HEK293 (cell line): ENCODE measurements at regions not wholly inside any gene's neighbourhood (a gene's known extent, or its start where the extent isn't known, plus 50 kb on each side); places are given as distances from the start of the nearest gene placed in this dataset.

Experiments
- CTCF ChIA-PET: fragments of 350-600 bp; formaldehyde crosslinking; extraction: SDS; loops from one replicate; lab custom pipeline; 2021; ENCODE audit warnings: antibody characterized with exemption; lab: Yijun Ruan, JAX
- POLR2A ChIA-PET: fragments of 300-600 bp; formaldehyde crosslinking; extraction: SDS; loops from one replicate; lab custom pipeline; 2020; ENCODE audit warnings: antibody characterized with exemption, inconsistent platforms; lab: Yijun Ruan, JAX
- H3K27ac ChIP-seq: fragments of 200-500 bp; sonication (Bioruptor generic); 2 replicates; pipeline ENCODE4 v1.5.1; 2014; ENCODE audit warnings: low read depth, low read length, control low read depth, inconsistent platforms; ENCODE audit errors: extremely low read depth
- H3K36me3 ChIP-seq, 2 experiments: fragments of 200-500 bp in 1 of 2; sonication (Bioruptor generic) in 1 of 2; 1 replicate in 1 of 2; 2 replicates in 1 of 2; pipeline ENCODE4 v1.5.1; 2014 to 2017; ENCODE audit warnings: inconsistent platforms in 2 of 2, low read length in 2 of 2; ENCODE audit not compliant: control insufficient read depth in 2 of 2, insufficient read depth in 1 of 2
- H3K4me1 ChIP-seq: fragments of 200-500 bp; sonication (Bioruptor generic); 2 replicates; pipeline ENCODE4 v1.5.1; 2014; ENCODE audit warnings: mild to moderate bottlenecking, low read length, inconsistent platforms; ENCODE audit not compliant: control insufficient read depth, insufficient read depth
- H3K4me3 ChIP-seq: 2 replicates; pipeline ENCODE4 v1.5.1; 2011; ENCODE audit warnings: low read depth, mild to moderate bottlenecking, control low read depth, low read length, moderate library complexity
- H3K9me3 ChIP-seq: fragments of 200-500 bp; sonication (Bioruptor generic); 2 replicates; pipeline ENCODE4 v1.5.1; 2014; ENCODE audit warnings: low read depth, low read length, inconsistent platforms; ENCODE audit not compliant: control insufficient read depth, insufficient read depth
- HOXD13 ChIP-seq: sonication (generic); formaldehyde crosslinking; IDR thresholded peaks from 2 replicates; pipeline ENCODE4 v1.8.0; 2022; ENCODE audit warnings: missing genetic modification reagents, borderline replicate concordance
- OVOL3 ChIP-seq: fragments of 450-650 bp; formaldehyde crosslinking; IDR thresholded peaks from 2 replicates; pipeline ENCODE4 v1.5.1; 2016; ENCODE audit warnings: missing biosample characterization, missing genetic modification characterization
- SALL2 ChIP-seq: fragments of 450-650 bp; formaldehyde crosslinking; IDR thresholded peaks from 2 replicates; pipeline ENCODE4 v1.5.0; 2017; ENCODE audit warnings: missing biosample characterization, mild to moderate bottlenecking, missing genetic modification characterization, borderline replicate concordance
- ZBTB20 ChIP-seq: fragments of 450-650 bp; formaldehyde crosslinking; IDR thresholded peaks from 2 replicates; pipeline ENCODE4 v1.5.1; 2016; ENCODE audit warnings: missing biosample characterization, missing genetic modification characterization
- ZBTB48 ChIP-seq: fragments of 450-650 bp; formaldehyde crosslinking; IDR thresholded peaks from 2 replicates; pipeline ENCODE4 v1.5.1; 2016; ENCODE audit warnings: missing biosample characterization, missing genetic modification characterization
- ZNF169 ChIP-seq: fragments of 450-650 bp; formaldehyde crosslinking; IDR thresholded peaks from 2 replicates; pipeline ENCODE4 v1.5.1; 2016; ENCODE audit warnings: missing biosample characterization, missing genetic modification characterization
- ZNF19 ChIP-seq: fragments of 450-650 bp; formaldehyde crosslinking; IDR thresholded peaks from 2 replicates; pipeline ENCODE4; 2016; ENCODE audit warnings: missing biosample characterization, missing genetic modification characterization, low read depth
- ZNF2 ChIP-seq: fragments of 450-650 bp; formaldehyde crosslinking; IDR thresholded peaks from 2 replicates; pipeline ENCODE4 v1.5.1; 2016; ENCODE audit warnings: missing biosample characterization, missing genetic modification characterization
- ZNF214 ChIP-seq: fragments of 450-650 bp; formaldehyde crosslinking; IDR thresholded peaks from 2 replicates; pipeline ENCODE4 v1.5.1; 2017; ENCODE audit warnings: missing biosample characterization, mild to moderate bottlenecking, missing genetic modification characterization, borderline replicate concordance
- ZNF23 ChIP-seq: fragments of 450-650 bp; formaldehyde crosslinking; IDR thresholded peaks from 2 replicates; pipeline ENCODE4 v1.5.1; 2016; ENCODE audit warnings: missing biosample characterization, missing genetic modification characterization, borderline replicate concordance
- ZNF248 ChIP-seq: fragments of 450-650 bp; formaldehyde crosslinking; IDR thresholded peaks from 2 replicates; pipeline ENCODE4 v1.5.1; 2017; ENCODE audit warnings: missing biosample characterization, missing genetic modification characterization
- ZNF274 ChIP-seq, 2 experiments: fragments of 200-500 bp in 1 of 2; fragments of 450-650 bp in 1 of 2; sonication (Bioruptor generic) in 1 of 2; formaldehyde crosslinking in 1 of 2; IDR thresholded peaks; 2 replicates each; pipeline versions ENCODE4 v1.5.1 to v1.6.1; 2014 to 2016; ENCODE audit warnings: borderline replicate concordance in 1 of 2, inconsistent platforms in 1 of 2, low read length in 1 of 2, missing biosample characterization in 1 of 2, missing genetic modification characterization in 1 of 2
- ZNF302 ChIP-seq: fragments of 450-650 bp; formaldehyde crosslinking; IDR thresholded peaks from 2 replicates; pipeline ENCODE4 v1.5.1; 2016; ENCODE audit warnings: missing biosample characterization, missing genetic modification characterization, low read depth
- ZNF354C ChIP-seq: fragments of 450-650 bp; formaldehyde crosslinking; IDR thresholded peaks from 2 replicates; pipeline ENCODE4 v1.5.1; 2016; ENCODE audit warnings: missing biosample characterization, missing genetic modification characterization, low read depth, borderline replicate concordance
- ZNF391 ChIP-seq: fragments of 450-650 bp; formaldehyde crosslinking; IDR thresholded peaks from 2 replicates; pipeline ENCODE4 v1.5.1; 2016; ENCODE audit warnings: low read depth, missing biosample characterization, missing genetic modification characterization, borderline replicate concordance
- ZNF48 ChIP-seq: fragments of 450-650 bp; formaldehyde crosslinking; IDR thresholded peaks from 2 replicates; pipeline ENCODE4 v1.5.1; 2016; ENCODE audit warnings: missing biosample characterization, missing genetic modification characterization
- ZNF514 ChIP-seq: fragments of 450-650 bp; formaldehyde crosslinking; IDR thresholded peaks from 2 replicates; pipeline ENCODE4 v1.5.1; 2016; ENCODE audit warnings: missing biosample characterization, missing genetic modification characterization
- ZNF544 ChIP-seq: fragments of 450-650 bp; formaldehyde crosslinking; IDR thresholded peaks from 2 replicates; pipeline ENCODE4 v1.5.0; 2017; ENCODE audit warnings: missing biosample characterization, missing genetic modification characterization
- ZNF549 ChIP-seq: fragments of 450-650 bp; IDR thresholded peaks from 2 replicates; pipeline ENCODE4 v1.5.1; 2018; ENCODE audit warnings: missing biosample characterization, missing genetic modification characterization, mild to moderate bottlenecking, inconsistent platforms, moderate library complexity
- ZNF558 ChIP-seq: fragments of 450-650 bp; formaldehyde crosslinking; IDR thresholded peaks from 2 replicates; pipeline ENCODE4 v1.5.1; 2016; ENCODE audit warnings: missing biosample characterization, missing genetic modification characterization
- ZNF610 ChIP-seq: fragments of 450-650 bp; formaldehyde crosslinking; IDR thresholded peaks from 2 replicates; pipeline ENCODE4 v1.5.1; 2016; ENCODE audit warnings: missing biosample characterization, missing genetic modification characterization, borderline replicate concordance
- ZNF626 ChIP-seq: fragments of 450-650 bp; sonication (Bioruptor Pico); formaldehyde crosslinking; IDR thresholded peaks from 2 replicates; pipeline ENCODE4 v1.5.1; 2018; ENCODE audit warnings: missing biosample characterization, missing genetic modification characterization, inconsistent platforms
- ZNF658 ChIP-seq: fragments of 450-650 bp; formaldehyde crosslinking; IDR thresholded peaks from 2 replicates; pipeline ENCODE4; 2016; ENCODE audit warnings: missing biosample characterization, missing genetic modification characterization
- ZNF660 ChIP-seq: fragments of 450-650 bp; IDR thresholded peaks from 2 replicates; pipeline ENCODE4 v1.5.1; 2018; ENCODE audit warnings: missing biosample characterization, mild to moderate bottlenecking, missing genetic modification characterization
- ZNF670 ChIP-seq: fragments of 450-650 bp; formaldehyde crosslinking; IDR thresholded peaks from 2 replicates; pipeline ENCODE4 v1.5.1; 2016; ENCODE audit warnings: missing biosample characterization, missing genetic modification characterization, low read depth
- TF ChIP-seq, protein P1 (sequence below): fragments of 450-650 bp; formaldehyde crosslinking; optimal IDR thresholded peaks from 2 replicates; pipeline ENCODE3; 2016; ENCODE audit warnings: missing biosample characterization, mild to moderate bottlenecking, missing genetic modification characterization

DNA sequence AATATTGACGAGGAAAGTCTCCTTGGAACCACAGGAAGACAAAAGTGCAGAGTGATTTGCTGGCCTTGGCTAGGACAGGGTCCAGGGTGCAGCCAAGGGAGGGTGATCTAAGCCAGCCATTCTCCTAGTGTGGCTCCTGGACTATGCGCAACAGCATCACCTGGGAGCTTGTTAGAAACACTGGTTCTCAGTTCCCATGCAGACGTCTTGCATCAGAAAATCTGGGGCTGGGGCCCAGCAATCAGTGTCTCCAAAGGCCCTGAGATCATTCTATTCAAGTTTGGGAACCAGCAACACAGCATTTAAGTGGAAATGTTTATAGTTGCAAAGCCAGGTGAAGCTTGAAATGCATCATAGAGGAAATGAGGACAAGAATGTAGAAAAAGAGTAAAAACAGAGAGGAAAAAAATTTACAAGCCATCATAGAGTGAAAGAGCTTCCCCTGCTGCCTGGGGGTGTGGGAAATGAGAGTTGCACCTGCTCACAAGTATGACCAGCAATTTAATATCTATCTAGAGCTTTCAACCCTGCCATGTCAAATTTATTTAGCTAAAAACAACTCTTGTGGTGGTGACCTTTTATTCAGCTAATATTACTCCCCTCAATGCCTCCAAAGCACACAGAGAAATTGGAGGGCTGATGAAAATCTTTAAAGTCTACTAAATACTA is 54.4 kb upstream of the SEC11C start (continued):
- TF ChIP-seq ZNF19 (tag by site-specific recombination), result no peak
- TF ChIP-seq ZNF23 (tag by site-specific recombination), result no peak
- no peak for TF ChIP-seq ZNF514 (tag by site-specific recombination)
- no peak for TF ChIP-seq ZNF48 (tag by site-specific recombination)
- no peak for TF ChIP-seq ZNF274 (IDR thresholded peaks at IDR 0.05; ENCODE audit: low read length)
- TF ChIP-seq ZNF274 (tag by site-specific recombination; IDR thresholded peaks at IDR 0.05; ENCODE audit: borderline replicate concordance), result no peak
- no peak for TF ChIP-seq ZNF248 (tag by site-specific recombination)
- no peak for TF ChIP-seq ZBTB48 (tag by site-specific recombination)
- TF ChIP-seq ZNF544, result no peak

DNA sequence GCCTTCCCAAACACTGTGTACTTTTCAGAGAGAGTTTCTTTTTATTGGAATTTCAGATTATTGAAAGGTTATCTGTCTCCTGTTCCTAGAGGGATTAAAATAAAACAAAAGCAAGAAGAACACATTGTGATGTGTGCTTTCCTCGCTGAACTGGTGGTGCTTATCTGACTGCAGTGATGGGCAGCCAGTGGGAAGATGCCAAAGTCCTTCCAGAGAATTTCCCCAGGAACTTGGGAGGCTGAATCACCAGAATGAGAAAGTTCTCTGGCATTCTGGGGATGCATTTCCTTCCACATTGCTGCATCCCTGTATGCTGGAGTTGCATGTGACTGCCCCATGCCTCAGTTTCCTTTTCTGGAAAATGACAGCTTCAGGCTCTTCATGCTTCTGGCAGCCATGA is 53.9 kb upstream of the SEC11C start:
- TF ChIP-seq SALL2, result no peak
- TF ChIP-seq ZNF169 (tag by site-specific recombination), result no peak
- no peak for TF ChIP-seq ZNF2
- TF ChIP-seq ZNF558 (tag by site-specific recombination), result no peak
- no peak for TF ChIP-seq ZNF391 (tag by site-specific recombination)
- no peak for TF ChIP-seq ZNF660 (tag by site-specific recombination)
- TF ChIP-seq HOXD13, result no peak
- TF ChIP-seq ZNF549 (tag by site-specific recombination), result no peak
- no peak for TF ChIP-seq ZNF626 (tag by site-specific recombination)
- no peak for TF ChIP-seq ZNF610 (tag by site-specific recombination)
- TF ChIP-seq ZNF658 (tag by site-specific recombination), result no peak
- TF ChIP-seq ZNF214 (tag by site-specific recombination), result no peak
- no peak for TF ChIP-seq ZBTB20
- TF ChIP-seq ZNF48 (tag by site-specific recombination), result no peak
- TF ChIP-seq ZNF302 (tag by site-specific recombination), result no peak
- TF ChIP-seq, protein P1, sequence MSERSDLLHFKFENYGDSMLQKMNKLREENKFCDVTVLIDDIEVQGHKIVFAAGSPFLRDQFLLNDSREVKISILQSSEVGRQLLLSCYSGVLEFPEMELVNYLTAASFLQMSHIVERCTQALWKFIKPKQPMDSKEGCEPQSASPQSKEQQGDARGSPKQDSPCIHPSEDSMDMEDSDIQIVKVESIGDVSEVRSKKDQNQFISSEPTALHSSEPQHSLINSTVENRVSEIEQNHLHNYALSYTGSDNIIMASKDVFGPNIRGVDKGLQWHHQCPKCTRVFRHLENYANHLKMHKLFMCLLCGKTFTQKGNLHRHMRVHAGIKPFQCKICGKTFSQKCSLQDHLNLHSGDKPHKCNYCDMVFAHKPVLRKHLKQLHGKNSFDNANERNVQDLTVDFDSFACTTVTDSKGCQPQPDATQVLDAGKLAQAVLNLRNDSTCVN (tag by site-specific recombination), result no peak
- no peak for TF ChIP-seq ZNF354C (tag by site-specific recombination)
- TF ChIP-seq ZNF670, result no peak
- no peak for TF ChIP-seq OVOL3
- Histone ChIP-seq H3K4me3 (no peak overlapping the region), H3K4me1 (peaks cover 2% of the 10 kb centered on the region; the same call in 1 of the 2 replicates), H3K9me3 (no peaks in the 10 kb centered on the region), H3K27ac (no peak overlapping the region), H3K36me3 (no peaks in the 10 kb centered on the region)
- CTCF ChIA-PET, result interaction anchor here (0.7 to 4.3 kb wide), 11 partner anchors 15 to 1308 kb away, joined by 3 to 44 read pairs (median 4); no protein-coding TSS in a partner anchor
- POLR2A ChIA-PET, result no interaction called here
